Spleen (tissue), 11 donors: ENCODE measurements at regions not wholly inside any gene's neighbourhood (a gene's known extent, or its start where the extent isn't known, plus 50 kb on each side); places are given as distances from the start of the nearest gene placed in this dataset.
A peak's percentile ranks its signal among the peaks of the same experiment; 100 is the strongest.
"Not testable (repeated sequence)": the region's sequence is repeated elsewhere in the genome, so short reads cannot be mapped to it uniquely, and the experiment has no call there.

Experiments used
- DNase-seq: peaks from one replicate; pipeline ENCODE4 v3.0.0-alpha.2; 2020
- H3K27ac ChIP-seq, 8 donors: fragments of 200-600 bp; sonication (generic) in 7 of 8; 1 replicate in 4 of 8; 2 replicates in 4 of 8; pipeline versions ENCODE4 v1.5.0 to v1.8.0; 2016 to 2021; ENCODE audit warnings: inconsistent platforms in 4 of 8, mild to moderate bottlenecking in 4 of 8, moderate library complexity in 1 of 8
- H3K27me3 ChIP-seq, 7 donors: fragments of 200-600 bp; sonication (generic) in 6 of 7; replicated peaks in 1 of 7; 1 replicate in 4 of 7; 2 replicates in 3 of 7; pipeline versions ENCODE4 v1.5.0 to v1.8.0; 2016 to 2021; ENCODE audit warnings: inconsistent platforms in 3 of 7, mild to moderate bottlenecking in 1 of 7
- H3K36me3 ChIP-seq, 6 donors: fragments of 200-600 bp; sonication (generic) in 5 of 6; 1 replicate in 4 of 6; 2 replicates in 2 of 6; pipeline versions ENCODE4 v1.5.0 to v1.8.0; 2016 to 2021; ENCODE audit warnings: inconsistent platforms in 2 of 6
- H3K4me1 ChIP-seq, 6 donors: fragments of 200-600 bp; sonication (generic) in 5 of 6; 1 replicate in 3 of 6; 2 replicates in 3 of 6; pipeline versions ENCODE4 v1.5.0 to v1.8.0; 2016 to 2021; ENCODE audit warnings: inconsistent platforms in 3 of 6
- H3K4me3 ChIP-seq, 8 donors: fragments of 200-600 bp; sonication (generic) in 7 of 8; 1 replicate in 4 of 8; 2 replicates in 4 of 8; pipeline versions ENCODE4 v1.5.0 to v1.8.0; 2016 to 2021; ENCODE audit warnings: inconsistent platforms in 4 of 8, mild to moderate bottlenecking in 4 of 8, moderate library complexity in 2 of 8
- H3K9me3 ChIP-seq, 8 donors: fragments of 200-600 bp; sonication (generic) in 7 of 8; 1 replicate in 4 of 8; 2 replicates in 4 of 8; pipeline versions ENCODE4 v1.5.0 to v1.8.0; 2016 to 2021; ENCODE audit warnings: inconsistent platforms in 4 of 8
- POLR2A ChIP-seq, 3 donors: fragments of 450-650 bp; IDR thresholded peaks; one replicate each; pipeline ENCODE4 v1.5.1; 2017; ENCODE audit warnings: antibody characterized with exemption in 3 of 3, mild to moderate bottlenecking in 1 of 3
- POLR2AphosphoS5 ChIP-seq, 3 donors: sonication (generic); formaldehyde crosslinking; IDR thresholded peaks; one replicate each; pipeline ENCODE4 v1.5.1; 2017; ENCODE audit warnings: antibody characterized with exemption in 3 of 3
- WGBS, 5 donors: extraction: QIAGEN DNeasy Blood & Tissue Kit in 3 of 5; methylation state at CpG; one replicate each; pipeline versions ENCODE4 v1.1.5 to v1.1.7; 2013 to 2018; 5-methylcytosine and 5-hydroxymethylcytosine counted together
- intact Hi-C: fragments of 100-400 bp; cut with DNase I; formaldehyde crosslinking; loops from one replicate; pipeline ENCODE4 v1.15.0; 2023; ENCODE audit warnings: low total_unique reads
- TF ChIP-seq, protein P1 (sequence below), 11 experiments: fragments of 200-600 bp in 7 of 11; fragments of 450-650 bp in 4 of 11; sonication (generic) in 4 of 11; IDR thresholded peaks in 8 of 11; conservative IDR thresholded peaks in 3 of 11; 1 replicate in 7 of 11; 2 replicates in 4 of 11; pipeline versions ENCODE4 v1.4.0 to v1.8.0; 2016 to 2021; ENCODE audit warnings: antibody characterized with exemption in 11 of 11, inconsistent platforms in 4 of 11, mild to moderate bottlenecking in 1 of 11
- donor health status: healthy with polysubstance abuse.
- donor health status: DM: no; HTN: no; CAD: no; lungs with moderate emphysema.
- donor health status: DM: no; HTN: no; CAD: no.
- donor health status: Bipolar disorder and iron deficiency.
- donor health status: healthy.
- donor health status: DM: no; HTN: no; CAD: no.
- donor health status: DM: yes; HTN: yes; CAD: no.

DNA sequence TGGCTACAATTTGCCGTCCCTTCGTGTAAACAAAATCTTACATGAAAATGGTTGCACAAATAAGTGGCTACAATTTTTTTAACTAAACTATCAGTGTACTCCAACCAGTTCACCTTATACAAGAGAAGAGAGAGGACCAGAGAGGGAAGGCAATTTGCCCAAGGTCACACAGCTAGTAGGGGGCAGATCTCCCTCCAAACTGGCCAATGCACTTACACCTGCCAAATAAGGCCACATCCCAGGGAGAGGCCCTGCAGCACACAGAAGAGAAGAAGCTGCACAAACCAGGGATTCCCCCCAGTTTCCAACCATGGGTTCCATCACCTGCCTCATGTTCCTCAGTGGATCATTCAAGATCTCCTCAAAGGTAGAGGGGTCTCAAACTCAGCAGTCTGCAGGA is 349.9 kb downstream of the SOX9 start:
- intact Hi-C loops: no loop called here
- Histone ChIP-seq H3K9me3 (peaks cover 0 to 19% (median 9%) of the 10 kb centered on the region in 8 donors), H3K36me3 (no peaks in the 10 kb centered on the region), H3K4me3 (no peak overlapping the region), H3K27ac (no peak overlapping the region), H3K4me1 (no peaks in the 10 kb centered on the region), H3K27me3 (peaks cover 0 to 33% (median 0%) of the 10 kb centered on the region in 7 donors)
- 91 to 98% (median 96%) methylated on average over 2 of the region's 2 CpGs for WGBS, 5 donors
- peak; percentile 7 for DNase-seq
- TF ChIP-seq POLR2A (IDR thresholded peaks at IDR 0.05) (no peak), POLR2AphosphoS5 (IDR thresholded peaks at IDR 0.05) (no peak)
- TF ChIP-seq, protein P1, sequence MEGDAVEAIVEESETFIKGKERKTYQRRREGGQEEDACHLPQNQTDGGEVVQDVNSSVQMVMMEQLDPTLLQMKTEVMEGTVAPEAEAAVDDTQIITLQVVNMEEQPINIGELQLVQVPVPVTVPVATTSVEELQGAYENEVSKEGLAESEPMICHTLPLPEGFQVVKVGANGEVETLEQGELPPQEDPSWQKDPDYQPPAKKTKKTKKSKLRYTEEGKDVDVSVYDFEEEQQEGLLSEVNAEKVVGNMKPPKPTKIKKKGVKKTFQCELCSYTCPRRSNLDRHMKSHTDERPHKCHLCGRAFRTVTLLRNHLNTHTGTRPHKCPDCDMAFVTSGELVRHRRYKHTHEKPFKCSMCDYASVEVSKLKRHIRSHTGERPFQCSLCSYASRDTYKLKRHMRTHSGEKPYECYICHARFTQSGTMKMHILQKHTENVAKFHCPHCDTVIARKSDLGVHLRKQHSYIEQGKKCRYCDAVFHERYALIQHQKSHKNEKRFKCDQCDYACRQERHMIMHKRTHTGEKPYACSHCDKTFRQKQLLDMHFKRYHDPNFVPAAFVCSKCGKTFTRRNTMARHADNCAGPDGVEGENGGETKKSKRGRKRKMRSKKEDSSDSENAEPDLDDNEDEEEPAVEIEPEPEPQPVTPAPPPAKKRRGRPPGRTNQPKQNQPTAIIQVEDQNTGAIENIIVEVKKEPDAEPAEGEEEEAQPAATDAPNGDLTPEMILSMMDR (IDR thresholded peaks at IDR 0.05 in 8 of 11, conservative IDR thresholded peaks at IDR 0.05 in 3 of 11): no peak

DNA sequence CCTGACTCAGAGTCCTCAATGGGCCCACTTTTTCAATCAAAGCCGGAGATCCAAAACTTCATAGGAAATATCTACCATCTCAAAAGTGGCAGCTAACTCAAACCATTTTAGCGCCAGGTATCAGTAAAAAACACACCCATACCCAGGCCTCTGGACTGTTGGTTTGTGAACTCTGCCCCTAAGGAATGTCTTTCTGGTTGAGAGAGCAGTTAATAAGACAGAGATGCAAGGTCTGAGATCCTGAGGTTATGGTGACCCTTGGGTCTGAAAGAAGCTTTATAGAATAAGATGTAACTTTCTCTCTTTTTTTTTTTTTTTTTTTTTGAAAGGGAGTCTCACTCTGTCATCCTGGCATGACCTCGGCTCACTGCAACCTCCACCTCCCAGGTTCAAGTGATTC is 350.5 kb downstream of the SOX9 start:
- no peak for DNase-seq
- Histone ChIP-seq H3K9me3 (peaks cover 0 to 19% (median 9%) of the 10 kb centered on the region in 8 donors), H3K27me3 (peaks cover 0 to 37% (median 0%) of the 10 kb centered on the region in 7 donors), H3K4me1 (no peaks in the 10 kb centered on the region), H3K4me3 (no peak overlapping the region), H3K36me3 (no peaks in the 10 kb centered on the region), H3K27ac (no peak overlapping the region)
- TF ChIP-seq POLR2A (IDR thresholded peaks at IDR 0.05) (no peak), POLR2AphosphoS5 (IDR thresholded peaks at IDR 0.05) (no peak)
- TF ChIP-seq, protein P1 (IDR thresholded peaks at IDR 0.05 in 8 of 11, conservative IDR thresholded peaks at IDR 0.05 in 3 of 11): no peak
- intact Hi-C loops: no loop called here
- 84 to 91% (median 88%) methylated on average over 3 of the region's 3 CpGs for WGBS, 5 donors

DNA sequence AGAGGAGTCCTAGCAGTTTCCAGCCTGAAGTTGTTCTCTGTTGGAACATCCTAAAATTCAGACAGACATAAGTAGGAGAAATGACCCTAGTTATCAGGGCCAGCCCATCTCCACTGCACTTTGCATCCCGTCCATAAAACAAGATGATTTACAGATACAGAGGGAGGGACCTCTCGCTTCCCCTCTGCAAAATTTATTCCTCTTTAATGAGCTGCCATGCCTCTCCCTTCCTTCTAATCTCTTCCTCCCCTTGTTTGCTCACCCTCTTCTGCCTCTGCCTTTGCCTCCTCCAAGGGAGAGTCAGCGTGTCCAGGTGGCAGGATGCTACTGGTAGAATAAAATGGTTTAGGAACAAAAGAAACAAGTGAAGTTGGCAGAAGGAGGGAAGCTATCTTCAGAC is 351.3 kb downstream of the SOX9 start:
- no peak for DNase-seq
- Histone ChIP-seq H3K27me3 (peaks cover 0 to 44% (median 0%) of the 10 kb centered on the region in 7 donors), H3K4me1 (no peaks in the 10 kb centered on the region), H3K36me3 (no peaks in the 10 kb centered on the region), H3K4me3 (no peak overlapping the region), H3K27ac (no peak overlapping the region), H3K9me3 (peaks cover 0 to 19% (median 9%) of the 10 kb centered on the region in 8 donors)
- WGBS, 5 donors: 32 to 50% (median 43%) methylated on average over 3 of the region's 3 CpGs
- TF ChIP-seq POLR2A (IDR thresholded peaks at IDR 0.05) (no peak), POLR2AphosphoS5 (IDR thresholded peaks at IDR 0.05) (no peak)
- TF ChIP-seq, protein P1 (IDR thresholded peaks at IDR 0.05 in 8 of 11, conservative IDR thresholded peaks at IDR 0.05 in 3 of 11): no peak
- intact Hi-C loops: no loop called here

DNA sequence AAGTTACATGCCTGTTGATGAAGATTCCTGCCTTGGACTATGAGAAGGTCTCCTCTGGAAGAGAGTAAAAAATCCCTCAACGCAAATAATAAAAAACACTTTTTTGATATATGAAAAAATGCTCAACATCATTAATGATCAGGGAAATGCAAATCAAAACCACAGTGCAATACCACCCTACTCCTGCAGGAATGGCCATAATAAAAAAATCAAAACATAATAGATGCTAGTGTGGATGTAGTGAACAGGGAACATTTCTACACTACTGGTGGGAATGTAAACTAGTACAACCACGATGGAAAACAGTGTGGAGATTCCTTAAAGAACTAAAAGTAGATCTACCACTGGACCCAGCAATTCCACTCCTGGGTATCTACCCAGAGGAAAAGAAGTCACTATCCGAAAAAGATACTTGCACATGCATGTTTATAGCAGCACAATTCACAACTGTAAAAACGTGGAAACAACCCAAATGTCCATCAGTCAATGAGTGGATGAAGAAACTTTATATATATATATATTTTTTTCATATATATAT is 352.1 kb downstream of the SOX9 start:
- Histone ChIP-seq H3K9me3 (peaks cover 0 to 19% (median 9%) of the 10 kb centered on the region in 8 donors), H3K27me3 (peaks cover 0 to 52% (median 0%) of the 10 kb centered on the region in 7 donors)
- H3K27ac ChIP-seq, H3K36me3 ChIP-seq, H3K4me3 ChIP-seq, H3K4me1 ChIP-seq, DNase-seq, intact Hi-C loops: not testable (repeated sequence)
- WGBS, 5 donors: 73 to 83% (median 78%) methylated on average over 4 of the region's 4 CpGs
